GM18507 (cell line): ENCODE measurements at regions not wholly inside any gene's neighbourhood (a gene's known extent, or its start where the extent isn't known, plus 50 kb on each side); places are given as distances from the start of the nearest gene placed in this dataset.

Experiments
- DNase-seq: peaks from one replicate; pipeline ENCODE4 v3.0.0; 2011; ENCODE audit warnings: low read depth; ENCODE audit not compliant: insufficient read length; ENCODE audit errors: extremely low spot score
- FAIRE-seq: peaks from 2 replicates; lab custom pipeline; 2011; peaks lifted over from hg19 to GRCh38; lab: Jason Lieb, UNC

- DNase-seq (no peak), FAIRE-seq (no peak)
Measured at GRCh38 chr17:34155947-34156346, 99.1 kb upstream of the CCL2 start.

- DNase-seq = no peak
- no peak for FAIRE-seq
Measured at GRCh38 chr17:34156401-34156740, 98.7 kb upstream of the CCL2 start.

- no peak for FAIRE-seq
Measured at GRCh38 chr17:34156741-34157589, 98.1 kb upstream of the CCL2 start.

GRCh38 chr17:34161690-34162089 is 93.4 kb upstream of the CCL2 start:
- DNase-seq (no peak), FAIRE-seq (no peak)

More at GRCh38 chr17:34156741-34157589, 98.1 kb upstream of the CCL2 start:
- DNase-seq = no peak

- FAIRE-seq (no peak), DNase-seq (no peak)
Measured at GRCh38 chr17:34163123-34163522, 92.0 kb upstream of the CCL2 start.

- FAIRE-seq (no peak), DNase-seq (no peak)
Measured at GRCh38 chr17:34163646-34164045, 91.4 kb upstream of the CCL2 start.

GRCh38 chr17:34164837-34165236 is 90.2 kb upstream of the CCL2 start:
- no peak for FAIRE-seq
- no peak for DNase-seq

- DNase-seq (no peak), FAIRE-seq (no peak)
Measured at GRCh38 chr17:34166352-34166751, 88.7 kb upstream of the CCL2 start.

GRCh38 chr17:34167354-34167753 is 87.7 kb upstream of the CCL2 start:
- DNase-seq (no peak), FAIRE-seq (no peak)

- FAIRE-seq = no peak
- no peak for DNase-seq
Measured at GRCh38 chr17:34168989-34169388, 86.1 kb upstream of the CCL2 start.

- no peak for DNase-seq
- FAIRE-seq = no peak
Measured at GRCh38 chr17:34169496-34169895, 85.6 kb upstream of the CCL2 start.

GRCh38 chr17:34171245-34171818 is 83.8 kb upstream of the CCL2 start:
- DNase-seq (peak; percentile 30), FAIRE-seq (peak; percentile 60)

GRCh38 chr17:34172390-34172918 is 82.6 kb upstream of the CCL2 start:
- DNase-seq = no peak
- no peak for FAIRE-seq

GRCh38 chr17:34173241-34173640 is 81.8 kb upstream of the CCL2 start:
- FAIRE-seq (no peak), DNase-seq (no peak)

- DNase-seq (no peak), FAIRE-seq (no peak)
Measured at GRCh38 chr17:34174496-34174895, 80.6 kb upstream of the CCL2 start.

- FAIRE-seq (no peak), DNase-seq (no peak)
Measured at GRCh38 chr17:34176440-34176839, 78.6 kb upstream of the CCL2 start.

GRCh38 chr17:34177642-34178041 is 77.4 kb upstream of the CCL2 start:
- DNase-seq = no peak

GRCh38 chr17:34178092-34178491 is 77.0 kb upstream of the CCL2 start:
- FAIRE-seq (no peak), DNase-seq (no peak)

More at GRCh38 chr17:34177642-34178041, 77.4 kb upstream of the CCL2 start:
- FAIRE-seq = no peak

GRCh38 chr17:34182036-34182803 is 72.9 kb upstream of the CCL2 start:
- FAIRE-seq = no peak
- no peak for DNase-seq

- FAIRE-seq = no peak
- DNase-seq = no peak
Measured at GRCh38 chr17:34195987-34196386, 59.1 kb upstream of the CCL2 start.
